ENCODE measurements at regions not wholly inside any gene's neighbourhood (a gene's known extent, or its start where the extent isn't known, plus 50 kb on each side); places are given as distances from the start of the nearest gene placed in this dataset.
"Not testable (repeated sequence)": the region's sequence is repeated elsewhere in the genome, so short reads cannot be mapped to it uniquely, and the experiment has no call there.

- in situ Hi-C loops (cut with MboI; ENCODE audit: low sequenced_read_pairs) = no loop called here
- no peak for DNase-seq (ENCODE audit: low spot score in 2 of 2)
- no peaks in the 10 kb centered on the region for H3K27me3 ChIP-seq (ENCODE audit: low read depth)
- no peaks in the 10 kb centered on the region for H3K9me3 ChIP-seq
- H3K4me3 ChIP-seq = no peak overlapping the region
- H3K4me1 ChIP-seq = no peaks in the 10 kb centered on the region
- H3K36me3 ChIP-seq (replicated peaks) = no peaks in the 10 kb centered on the region
Measured at GRCh38 chr4:53890461-53890860, 173.9 kb downstream of the CHIC2 start.

- Histone ChIP-seq H3K36me3 (replicated peaks) (no peaks in the 10 kb centered on the region), H3K4me3 (no peak overlapping the region), H3K27me3 (ENCODE audit: low read depth) (no peaks in the 10 kb centered on the region), H3K4me1 (no peaks in the 10 kb centered on the region), H3K9me3 (no peaks in the 10 kb centered on the region)
- DNase-seq (ENCODE audit: low spot score in 2 of 2) = no peak
- in situ Hi-C loops (cut with MboI; ENCODE audit: low sequenced_read_pairs) = no loop called here
Measured at GRCh38 chr4:53889326-53890055, 174.9 kb downstream of the CHIC2 start.

- in situ Hi-C loops (cut with MboI; ENCODE audit: low sequenced_read_pairs) = no loop called here
- no peaks in the 10 kb centered on the region for H3K4me1 ChIP-seq
- H3K4me3 ChIP-seq = no peak overlapping the region
- H3K36me3 ChIP-seq (replicated peaks) = no peaks in the 10 kb centered on the region
- no peaks in the 10 kb centered on the region for H3K27me3 ChIP-seq (ENCODE audit: low read depth)
- no peaks in the 10 kb centered on the region for H3K9me3 ChIP-seq
- DNase-seq (ENCODE audit: low spot score in 2 of 2) = no peak
Measured at GRCh38 chr4:53886090-53886489, 178.3 kb downstream of the CHIC2 start.

- no peaks in the 10 kb centered on the region for H3K27me3 ChIP-seq (ENCODE audit: low read depth)
- in situ Hi-C loops (cut with MboI; ENCODE audit: low sequenced_read_pairs) = no loop called here
- no peak for DNase-seq (ENCODE audit: low spot score in 2 of 2)
Measured at GRCh38 chr4:53885668-53886067, 178.7 kb downstream of the CHIC2 start.

GRCh38 chr4:53877096-53877495 lies 187.3 kb downstream of the CHIC2 start:
- H3K4me3 ChIP-seq; H3K27me3 ChIP-seq (ENCODE audit: low read depth); DNase-seq (ENCODE audit: low spot score in 2 of 2); in situ Hi-C loops (cut with MboI; ENCODE audit: low sequenced_read_pairs); H3K36me3 ChIP-seq (replicated peaks); H3K9me3 ChIP-seq; H3K4me1 ChIP-seq: not testable (repeated sequence)

More at GRCh38 chr4:53885668-53886067, 178.7 kb downstream of the CHIC2 start:
- H3K4me1 ChIP-seq = no peaks in the 10 kb centered on the region
- no peaks in the 10 kb centered on the region for H3K9me3 ChIP-seq
- no peak overlapping the region for H3K4me3 ChIP-seq
- no peaks in the 10 kb centered on the region for H3K36me3 ChIP-seq (replicated peaks)

- no peaks in the 10 kb centered on the region for H3K9me3 ChIP-seq
- in situ Hi-C loops (cut with MboI; ENCODE audit: low sequenced_read_pairs) = no loop called here
- no peaks in the 10 kb centered on the region for H3K27me3 ChIP-seq (ENCODE audit: low read depth)
- no peaks in the 10 kb centered on the region for H3K4me1 ChIP-seq
- DNase-seq (ENCODE audit: low spot score in 2 of 2) = no peak
- no peaks in the 10 kb centered on the region for H3K36me3 ChIP-seq (replicated peaks)
- no peak overlapping the region for H3K4me3 ChIP-seq
Measured at GRCh38 chr4:53866055-53866454, 198.3 kb downstream of the CHIC2 start.

- H3K36me3 ChIP-seq (replicated peaks) = no peaks in the 10 kb centered on the region
- no peaks in the 10 kb centered on the region for H3K27me3 ChIP-seq (ENCODE audit: low read depth)
- H3K4me1 ChIP-seq = no peaks in the 10 kb centered on the region
- no peak overlapping the region for H3K4me3 ChIP-seq
- DNase-seq (ENCODE audit: low spot score in 2 of 2) = no peak
- no peaks in the 10 kb centered on the region for H3K9me3 ChIP-seq
- in situ Hi-C loops (cut with MboI; ENCODE audit: low sequenced_read_pairs) = no loop called here
Measured at GRCh38 chr4:53865054-53865453, 199.4 kb downstream of the CHIC2 start.

- Histone ChIP-seq H3K4me3 (no peak overlapping the region), H3K36me3 (replicated peaks) (no peaks in the 10 kb centered on the region), H3K9me3 (no peaks in the 10 kb centered on the region), H3K27me3 (ENCODE audit: low read depth) (no peaks in the 10 kb centered on the region), H3K4me1 (no peaks in the 10 kb centered on the region)
- in situ Hi-C loops (cut with MboI; ENCODE audit: low sequenced_read_pairs) = no loop called here
- no peak for DNase-seq (ENCODE audit: low spot score in 2 of 2)
Measured at GRCh38 chr4:53863736-53864365, 200.6 kb downstream of the CHIC2 start.

GRCh38 chr4:53863158-53863557 lies 201.2 kb downstream of the CHIC2 start:
- H3K27me3 ChIP-seq (ENCODE audit: low read depth) = no peaks in the 10 kb centered on the region
- in situ Hi-C loops (cut with MboI; ENCODE audit: low sequenced_read_pairs) = no loop called here
- DNase-seq (ENCODE audit: low spot score in 2 of 2) = no peak

GRCh38 chr4:53861856-53862610 lies 202.4 kb downstream of the CHIC2 start:
- H3K36me3 ChIP-seq (replicated peaks) = no peaks in the 10 kb centered on the region
- no peaks in the 10 kb centered on the region for H3K4me1 ChIP-seq
- no peaks in the 10 kb centered on the region for H3K9me3 ChIP-seq
- no peaks in the 10 kb centered on the region for H3K27me3 ChIP-seq (ENCODE audit: low read depth)
- H3K4me3 ChIP-seq = no peak overlapping the region
- no peak for DNase-seq (ENCODE audit: low spot score in 2 of 2)
- in situ Hi-C loops (cut with MboI; ENCODE audit: low sequenced_read_pairs) = no loop called here

More at GRCh38 chr4:53863158-53863557, 201.2 kb downstream of the CHIC2 start:
- Histone ChIP-seq H3K9me3 (no peaks in the 10 kb centered on the region), H3K4me3 (no peak overlapping the region), H3K36me3 (replicated peaks) (no peaks in the 10 kb centered on the region), H3K4me1 (no peaks in the 10 kb centered on the region)

GRCh38 chr4:53859305-53859704 lies 205.1 kb downstream of the CHIC2 start:
- Histone ChIP-seq H3K4me3 (no peak overlapping the region), H3K36me3 (replicated peaks) (no peaks in the 10 kb centered on the region), H3K4me1 (no peaks in the 10 kb centered on the region), H3K27me3 (ENCODE audit: low read depth) (no peaks in the 10 kb centered on the region), H3K9me3 (no peaks in the 10 kb centered on the region)
- in situ Hi-C loops (cut with MboI; ENCODE audit: low sequenced_read_pairs) = no loop called here
- no peak for DNase-seq (ENCODE audit: low spot score in 2 of 2)

- in situ Hi-C loops (cut with MboI; ENCODE audit: low sequenced_read_pairs) = no loop called here
- Histone ChIP-seq H3K9me3 (no peaks in the 10 kb centered on the region), H3K4me3 (no peak overlapping the region), H3K4me1 (no peaks in the 10 kb centered on the region), H3K36me3 (replicated peaks) (no peaks in the 10 kb centered on the region), H3K27me3 (ENCODE audit: low read depth) (no peaks in the 10 kb centered on the region)
- DNase-seq (ENCODE audit: low spot score in 2 of 2) = no peak
Measured at GRCh38 chr4:53858744-53859143, 205.7 kb downstream of the CHIC2 start.

- Histone ChIP-seq H3K4me1 (peaks cover 5% of the 10 kb centered on the region), H3K27me3 (ENCODE audit: low read depth) (no peaks in the 10 kb centered on the region), H3K4me3 (no peak overlapping the region), H3K36me3 (replicated peaks) (no peaks in the 10 kb centered on the region), H3K9me3 (no peaks in the 10 kb centered on the region)
- in situ Hi-C loops (cut with MboI; ENCODE audit: low sequenced_read_pairs) = no loop called here
- no peak for DNase-seq (ENCODE audit: low spot score in 2 of 2)
Measured at GRCh38 chr4:53855581-53856250, 208.7 kb downstream of the CHIC2 start.

All from HAP-1 (cell line).